Keratinocyte (primary cell): ENCODE measurements at regions not wholly inside any gene's neighbourhood (a gene's known extent, or its start where the extent isn't known, plus 50 kb on each side); places are given as distances from the start of the nearest gene placed in this dataset.

ENCODE experiments used
- DNase-seq: peaks from one replicate; pipeline ENCODE4 v3.0.0-alpha.2; 2011; ENCODE audit warnings: low read depth, missing footprints, low spot score
- FAIRE-seq: peaks from 2 replicates; lab custom pipeline; 2011; peaks lifted over from hg19 to GRCh38; lab: Jason Lieb, UNC
- H2AFZ ChIP-seq: 2 replicates; pipeline ENCODE4 v1.6.0; 2012; ENCODE audit warnings: low read length, control low read depth, inconsistent platforms; ENCODE audit not compliant: control insufficient read depth
- H3K27ac ChIP-seq: 2 replicates; pipeline ENCODE4 v1.5.1; 2011; ENCODE audit warnings: low read length; ENCODE audit not compliant: control insufficient read depth, insufficient read depth
- H3K27me3 ChIP-seq: 3 replicates; pipeline ENCODE4 v1.6.0; 2011; ENCODE audit warnings: low read length; ENCODE audit not compliant: control insufficient read depth, insufficient read depth; ENCODE audit errors: extremely low read depth
- H3K36me3 ChIP-seq, 2 experiments: 2 replicates in 1 of 2; 3 replicates in 1 of 2; pipeline ENCODE4 v1.5.1; 2011; ENCODE audit warnings: low read length in 2 of 2, mild to moderate bottlenecking in 1 of 2; ENCODE audit not compliant: control insufficient read depth in 2 of 2, insufficient read depth in 2 of 2; ENCODE audit errors: extremely low read depth in 1 of 2
- H3K4me1 ChIP-seq: 3 replicates; pipeline ENCODE4 v1.5.1; 2011; ENCODE audit warnings: low read length; ENCODE audit not compliant: control insufficient read depth, insufficient read depth; ENCODE audit errors: extremely low read depth
- H3K4me2 ChIP-seq: 3 replicates; pipeline ENCODE4 v1.6.0; 2011; ENCODE audit warnings: low read depth, low read length; ENCODE audit not compliant: control insufficient read depth, insufficient read depth; ENCODE audit errors: extremely low read depth
- H3K4me3 ChIP-seq, 3 experiments: fragments of 200-600 bp in 1 of 3; sonication (generic) in 1 of 3; 2 replicates in 2 of 3; 3 replicates in 1 of 3; pipeline ENCODE4 v1.5.1; 2011 to 2016; ENCODE audit warnings: low read length in 3 of 3, mild to moderate bottlenecking in 3 of 3, control low read depth in 2 of 3, inconsistent platforms in 1 of 3, low read depth in 1 of 3, mixed read lengths in 1 of 3, mixed run types in 1 of 3, moderate library complexity in 1 of 3; ENCODE audit not compliant: control insufficient read depth in 2 of 3, insufficient read depth in 2 of 3; ENCODE audit errors: extremely low read depth in 1 of 3
- H3K79me2 ChIP-seq: 2 replicates; pipeline ENCODE4 v1.6.0; 2012; ENCODE audit warnings: low read length; ENCODE audit not compliant: control insufficient read depth, insufficient read depth
- H3K9ac ChIP-seq: 3 replicates; pipeline ENCODE4 v1.6.0; 2011; ENCODE audit warnings: low read length; ENCODE audit not compliant: control insufficient read depth, insufficient read depth; ENCODE audit errors: extremely low read depth
- H3K9me1 ChIP-seq: 3 replicates; pipeline ENCODE4 v1.6.0; 2011; ENCODE audit warnings: low read length; ENCODE audit not compliant: control insufficient read depth, insufficient read depth; ENCODE audit errors: extremely low read depth
- H3K9me3 ChIP-seq: 2 replicates; pipeline ENCODE4 v1.5.1; 2012; ENCODE audit warnings: low read depth, low read length; ENCODE audit not compliant: control insufficient read depth
- H4K20me1 ChIP-seq: 3 replicates; pipeline ENCODE4 v1.6.0; 2011; ENCODE audit warnings: low read length; ENCODE audit not compliant: control insufficient read depth, insufficient read depth; ENCODE audit errors: extremely low read depth
- CTCF ChIP-seq, 3 experiments: IDR thresholded peaks in 1 of 3; conservative IDR thresholded peaks in 1 of 3; optimal IDR thresholded peaks in 1 of 3; 2 replicates in 2 of 3; 3 replicates in 1 of 3; pipeline versions ENCODE3 to v1.5.1; 2011; ENCODE audit warnings: low read length in 3 of 3, mild to moderate bottlenecking in 3 of 3, moderate library complexity in 2 of 3, control low read depth in 1 of 3, inconsistent platforms in 1 of 3; ENCODE audit not compliant: insufficient read depth in 2 of 3; ENCODE audit errors: extremely low read depth in 1 of 3
- EZH2 ChIP-seq: IDR thresholded peaks from one replicate; pipeline ENCODE4 v1.6.1; 2012; ENCODE audit warnings: inconsistent platforms, mild to moderate bottlenecking, low read length, moderate library complexity
- dilution Hi-C: fragments of 300-500 bp; cut with MboI; formaldehyde crosslinking; loops from one replicate; pipeline ENCODE4 v1.7.0; 2020; ENCODE audit warnings: low sequenced_read_pairs; ENCODE audit not compliant: extremely low pct_ligation_motif_present

- Histone ChIP-seq H3K9ac (no peak overlapping the region), H3K4me3 (no peak overlapping the region), H3K9me3 (no peaks in the 10 kb centered on the region), H3K4me1 (peaks cover 10% of the 10 kb centered on the region), H3K79me2 (no peaks in the 10 kb centered on the region), H4K20me1 (no peaks in the 10 kb centered on the region), H3K36me3 (no peaks in the 10 kb centered on the region), H3K27me3 (no peaks in the 10 kb centered on the region), H2AFZ (no peak overlapping the region), H3K4me2 (no peak overlapping the region), H3K9me1 (no peaks in the 10 kb centered on the region), H3K27ac (no peak overlapping the region)
- TF ChIP-seq EZH2 (no peak), CTCF (optimal IDR thresholded peaks at IDR 0.05 in 1 of 3, IDR thresholded peaks at IDR 0.05 in 1 of 3, conservative IDR thresholded peaks at IDR 0.05 in 1 of 3; ENCODE audit: extremely low read depth in 1 of 3, insufficient read depth in 2 of 3, low read length in 3 of 3) (no peak)
- dilution Hi-C loops, result no loop called here
- no peak for FAIRE-seq
- DNase-seq, result no peak
These were observed 475.5 kb downstream of the CETN3 start for GRCh38 chr5:89934069-89934468.

- no peaks in the 10 kb centered on the region for H4K20me1 ChIP-seq
- H3K4me2 ChIP-seq, result no peak overlapping the region
- H3K9ac ChIP-seq, result no peak overlapping the region
- FAIRE-seq (no peak), DNase-seq (no peak)
- no peak overlapping the region for H2AFZ ChIP-seq
- dilution Hi-C loops, result no loop called here
- no peak for TF ChIP-seq EZH2
- no peak for TF ChIP-seq CTCF (optimal IDR thresholded peaks at IDR 0.05 in 1 of 3, IDR thresholded peaks at IDR 0.05 in 1 of 3, conservative IDR thresholded peaks at IDR 0.05 in 1 of 3; ENCODE audit: extremely low read depth in 1 of 3, insufficient read depth in 2 of 3, low read length in 3 of 3)
- no peaks in the 10 kb centered on the region for H3K27me3 ChIP-seq
- no peaks in the 10 kb centered on the region for H3K79me2 ChIP-seq
- no peaks in the 10 kb centered on the region for H3K36me3 ChIP-seq
- no peaks in the 10 kb centered on the region for H3K9me3 ChIP-seq
- H3K27ac ChIP-seq, result no peak overlapping the region
- no peaks in the 10 kb centered on the region for H3K9me1 ChIP-seq
- H3K4me3 ChIP-seq, result no peak overlapping the region
- H3K4me1 ChIP-seq, result peaks cover 10% of the 10 kb centered on the region
These were observed 476.8 kb downstream of the CETN3 start for GRCh38 chr5:89932771-89933181.
